PC-3 (cell line): ENCODE measurements at regions not wholly inside any gene's neighbourhood (a gene's known extent, or its start where the extent isn't known, plus 50 kb on each side); places are given as distances from the start of the nearest gene placed in this dataset.

Source experiments
- ATAC-seq: fragments of 200-7000 bp; cut with Tn5 transposase; 2 replicates; pipeline ENCODE4 v1.9.1; 2020; ENCODE audit warnings: mild to moderate bottlenecking, moderate library complexity
- BruUV-seq: library from RNA; stranded (reverse); fragments of 400-500 nt; replicated peaks from 2 replicates; lab custom pipeline; 2021; lab: Mats Ljungman, UMichigan
- CTCF ChIA-PET: fragments of 300-600 bp; sonication (Branson Sonifier 250); formaldehyde crosslinking; loops from one replicate; lab custom pipeline; 2022; ENCODE audit warnings: antibody characterized with exemption; lab: Charles Lee
- POLR2A ChIA-PET: fragments of 300-600 bp; sonication (Branson Sonifier 250); formaldehyde crosslinking; loops from one replicate; lab custom pipeline; 2022; ENCODE audit warnings: antibody characterized with exemption; ENCODE audit not compliant: unreplicated experiment; lab: Charles Lee
- DNase-seq: peaks from one replicate; pipeline ENCODE4 v3.0.0-alpha.2; 2015
- H2AFZ ChIP-seq: fragments of 300-600 bp; sonication (generic); 2 replicates; pipeline ENCODE4 v1.6.0; 2016; ENCODE audit warnings: antibody characterized with exemption, low read length
- H3F3A ChIP-seq: fragments of 300-600 bp; sonication (generic); one replicate; pipeline ENCODE4 v1.6.0; 2017; ENCODE audit warnings: antibody characterized with exemption, low read length, control low read depth, mild to moderate bottlenecking; ENCODE audit not compliant: unreplicated experiment
- H3K27ac ChIP-seq: fragments of 300-600 bp; sonication (generic); 2 replicates; pipeline ENCODE4 v1.5.1; 2016; ENCODE audit warnings: mild to moderate bottlenecking, low read length
- H3K27me3 ChIP-seq: fragments of 300-600 bp; sonication (generic); 2 replicates; pipeline ENCODE4 v1.6.1; 2016; ENCODE audit warnings: low read length, mixed read lengths
- H3K36me3 ChIP-seq: fragments of 300-600 bp; sonication (generic); 2 replicates; pipeline ENCODE4 v1.6.1; 2016; ENCODE audit warnings: low read depth, mixed run types, low read length, mixed read lengths
- H3K4me1 ChIP-seq: fragments of 300-600 bp; sonication (generic); 2 replicates; pipeline ENCODE4 v1.5.1; 2016; ENCODE audit warnings: low read length; ENCODE audit not compliant: insufficient read depth
- H3K4me2 ChIP-seq: fragments of 300-600 bp; sonication (generic); 2 replicates; pipeline ENCODE4 v1.6.0; 2016; ENCODE audit warnings: low read length
- H3K4me3 ChIP-seq: fragments of 300-600 bp; sonication (generic); 2 replicates; pipeline ENCODE4 v1.5.1; 2016; ENCODE audit warnings: mild to moderate bottlenecking, low read length, mixed read lengths
- H3K79me2 ChIP-seq: fragments of 300-600 bp; sonication (generic); 2 replicates; pipeline ENCODE4 v1.6.1; 2017; ENCODE audit warnings: low read length, mixed read lengths
- H3K9ac ChIP-seq: fragments of 300-600 bp; sonication (generic); 2 replicates; pipeline ENCODE4 v1.6.0; 2016; ENCODE audit warnings: mild to moderate bottlenecking, low read length
- H3K9me2 ChIP-seq: fragments of 300-600 bp; sonication (generic); replicated peaks from 2 replicates; pipeline ENCODE4 v1.6.1; 2016; ENCODE audit warnings: mixed run types, low read length, mixed read lengths
- H3K9me3 ChIP-seq: fragments of 300-600 bp; sonication (generic); 2 replicates; pipeline ENCODE4 v1.6.1; 2016; ENCODE audit warnings: low read length, mixed read lengths
- H4K20me1 ChIP-seq: fragments of 300-600 bp; sonication (generic); 2 replicates; pipeline ENCODE4 v1.6.1; 2016; ENCODE audit warnings: low read length, mixed read lengths
- CTCF ChIP-seq: fragments of 300-600 bp; sonication (generic); conservative IDR thresholded peaks from 2 replicates; pipeline ENCODE4 v1.5.1; 2017; ENCODE audit warnings: antibody characterized with exemption, low read depth, mild to moderate bottlenecking, low read length
- EZH2 ChIP-seq: fragments of 300-600 bp; sonication (generic); IDR thresholded peaks from one replicate; pipeline ENCODE4 v1.6.1; 2017; ENCODE audit warnings: antibody characterized with exemption, mild to moderate bottlenecking, low read length; ENCODE audit not compliant: unreplicated experiment
- EZH2phosphoT487 ChIP-seq: fragments of 300-600 bp; sonication (generic); IDR thresholded peaks from 2 replicates; pipeline ENCODE4 v1.6.1; 2018; ENCODE audit warnings: mild to moderate bottlenecking, antibody characterized with exemption, low read length, borderline replicate concordance
- intact Hi-C: fragments of 100-400 bp; cut with micrococcal nuclease; formaldehyde crosslinking; loops from 2 replicates; pipeline ENCODE4 v1.9.0; 2023

- POLR2A ChIA-PET: no interaction called here
- no TSS peak for BruUV-seq
- CTCF ChIA-PET: no interaction called here
Observed at GRCh38 chrX:69396916-69397315, 107.2 kb upstream of the NALF2 start.

GRCh38 chrX:69395306-69395705 lies 108.8 kb upstream of the NALF2 start:
- Histone ChIP-seq H4K20me1 (no peaks in the 10 kb centered on the region), H3K9ac (no peak overlapping the region), H3K79me2 (no peaks in the 10 kb centered on the region), H3K9me3 (no peaks in the 10 kb centered on the region), H3K4me2 (no peak overlapping the region), H3K4me3 (no peak overlapping the region), H3K27me3 (peaks cover 4% of the 10 kb centered on the region; the same call in 1 of the 2 replicates), H3K9me2 (no peaks in the 10 kb centered on the region), H3K27ac (no peak overlapping the region), H3K36me3 (no peaks in the 10 kb centered on the region), H2AFZ (no peak overlapping the region), H3K4me1 (no peaks in the 10 kb centered on the region), H3F3A (no peaks in the 10 kb centered on the region)
- ChIA-PET CTCF (no interaction called here), POLR2A (no interaction called here)
- BruUV-seq: no TSS peak
- no peak for ATAC-seq
- no peak for DNase-seq
- no peak for TF ChIP-seq EZH2phosphoT487
- TF ChIP-seq CTCF: no peak
- no peak for TF ChIP-seq EZH2
- intact Hi-C loops: no loop called here

More at GRCh38 chrX:69396916-69397315, 107.2 kb upstream of the NALF2 start:
- H3K9ac ChIP-seq: no peak overlapping the region
- intact Hi-C loops: no loop called here
- H3K4me1 ChIP-seq: no peaks in the 10 kb centered on the region
- H2AFZ ChIP-seq: no peak overlapping the region
- TF ChIP-seq EZH2 (no peak), EZH2phosphoT487 (no peak), CTCF (no peak)
- no peaks in the 10 kb centered on the region for H3K9me2 ChIP-seq
- no peak overlapping the region for H3K27ac ChIP-seq
- no peak for DNase-seq
- H3F3A ChIP-seq: no peaks in the 10 kb centered on the region
- H3K4me2 ChIP-seq: no peak overlapping the region
- no peaks in the 10 kb centered on the region for H3K36me3 ChIP-seq
- no peak overlapping the region for H3K4me3 ChIP-seq
- no peak for ATAC-seq
- no peaks in the 10 kb centered on the region for H4K20me1 ChIP-seq
- H3K27me3 ChIP-seq: no peaks in the 10 kb centered on the region
- no peaks in the 10 kb centered on the region for H3K9me3 ChIP-seq
- H3K79me2 ChIP-seq: no peaks in the 10 kb centered on the region

GRCh38 chrX:69389101-69389501 lies 115.0 kb upstream of the NALF2 start:
- Histone ChIP-seq H3F3A (no peaks in the 10 kb centered on the region), H4K20me1 (no peaks in the 10 kb centered on the region), H3K4me3 (no peak overlapping the region), H3K4me1 (no peaks in the 10 kb centered on the region), H2AFZ (no peak overlapping the region), H3K9ac (no peak overlapping the region), H3K36me3 (no peaks in the 10 kb centered on the region), H3K9me3 (no peaks in the 10 kb centered on the region), H3K4me2 (no peak overlapping the region), H3K9me2 (no peaks in the 10 kb centered on the region), H3K27ac (no peak overlapping the region), H3K79me2 (no peaks in the 10 kb centered on the region), H3K27me3 (peaks cover 13% of the 10 kb centered on the region; the same call in 1 of the 2 replicates)
- intact Hi-C loops: loop anchor here (5.0 kb wide), 1 partner anchor 567 kb away; no protein-coding TSS in a partner anchor
- ATAC-seq (no peak), DNase-seq (no peak)
- ChIA-PET POLR2A (no interaction called here), CTCF (no interaction called here)
- TF ChIP-seq EZH2phosphoT487: no peak
- TF ChIP-seq EZH2: no peak
- no peak for TF ChIP-seq CTCF
- no TSS peak for BruUV-seq
